Activated T-cell treated with anti-CD3 and anti-CD28 coated beads, Interleukin-2, amount 50 U/mL, for 72 hours (primary cell): ENCODE measurements at regions not wholly inside any gene's neighbourhood (a gene's known extent, or its start where the extent isn't known, plus 50 kb on each side); places are given as distances from the start of the nearest gene placed in this dataset.
"Not testable (repeated sequence)": the region's sequence is repeated elsewhere in the genome, so short reads cannot be mapped to it uniquely, and the experiment has no call there.

Source experiments
- ATAC-seq, 2 donors: fragments of 150-1000 bp; cut with Tn5 transposase; replicated peaks in 1 of 2; 2 replicates each; pipeline ENCODE4 v1.10.0; 2021; ENCODE audit warnings: moderate library complexity in 2 of 2, mild to moderate bottlenecking in 1 of 2
- DNase-seq, 2 donors: peaks; one replicate each; pipeline ENCODE4 v3.0.0; 2021 to 2022; ENCODE audit warnings: mixed read lengths in 1 of 2
- H3K27ac Mint-ChIP-seq: one replicate; pipeline ENCODE4 v1.8.0; 2022; ENCODE audit warnings: mild to moderate bottlenecking, moderate library complexity, mixed read lengths
- H3K27me3 Mint-ChIP-seq: one replicate; pipeline ENCODE4 v1.8.0; 2022; ENCODE audit warnings: low read depth, mixed read lengths
- H3K36me3 Mint-ChIP-seq, 2 donors: one replicate each; pipeline ENCODE4 v1.8.0; 2022; ENCODE audit warnings: mixed read lengths in 2 of 2, mild to moderate bottlenecking in 1 of 2; ENCODE audit not compliant: insufficient read depth in 2 of 2
- H3K4me1 Mint-ChIP-seq: one replicate; pipeline ENCODE4 v1.8.0; 2022; ENCODE audit warnings: low read depth, mixed read lengths
- H3K4me3 Mint-ChIP-seq, 2 donors: one replicate each; pipeline ENCODE4 v1.8.0; 2022; ENCODE audit warnings: mild to moderate bottlenecking in 2 of 2, mixed read lengths in 2 of 2, moderate library complexity in 2 of 2
- H3K9me3 Mint-ChIP-seq, 2 donors: one replicate each; pipeline ENCODE4 v1.8.0; 2022; ENCODE audit warnings: mixed read lengths in 2 of 2

- no peak overlapping the region for H3K27ac Mint-ChIP-seq
- DNase-seq (no peak), ATAC-seq (peak in 1 of 2 donors; percentile 60)
- H3K9me3 Mint-ChIP-seq = peaks cover 2 to 7% of the 10 kb centered on the region in 2 donors
- H3K4me3 Mint-ChIP-seq = no peak overlapping the region
- peaks cover 0 to 1% of the 10 kb centered on the region in 2 donors for H3K36me3 Mint-ChIP-seq
- H3K4me1 Mint-ChIP-seq = no peaks in the 10 kb centered on the region
- no peaks in the 10 kb centered on the region for H3K27me3 Mint-ChIP-seq
These were observed 111.2 kb upstream of the GRXCR1 start for GRCh38 chr4:42781315-42781714.

GRCh38 chr4:42778349-42778748, 114.2 kb upstream of the GRXCR1 start:
- Mint-ChIP-seq H3K27me3 (no peaks in the 10 kb centered on the region), H3K4me1 (no peaks in the 10 kb centered on the region), H3K9me3 (no peaks in the 10 kb centered on the region), H3K4me3 (no peak overlapping the region), H3K36me3 (no peaks in the 10 kb centered on the region), H3K27ac (no peak overlapping the region)
- DNase-seq (no peak), ATAC-seq (no peak)

- Mint-ChIP-seq H3K27me3 (peaks cover 13% of the 10 kb centered on the region), H3K27ac (peak overlapping the region; percentile 9), H3K36me3 (no peaks in the 10 kb centered on the region), H3K9me3 (peaks cover 0 to 2% of the 10 kb centered on the region in 2 donors), H3K4me3 (no peak overlapping the region), H3K4me1 (no peaks in the 10 kb centered on the region)
- ATAC-seq = no peak
- DNase-seq = peak in 1 of 2 donors; percentile 8
These were observed 111.3 kb upstream of the ATP8A1 start for GRCh38 chr4:42768125-42768748.

- DNase-seq (no peak), ATAC-seq (no peak)
- H3K27me3 Mint-ChIP-seq = peaks cover 13% of the 10 kb centered on the region
These were observed 110.8 kb upstream of the ATP8A1 start for GRCh38 chr4:42767669-42768068.

GRCh38 chr4:42761804-42762203, 104.9 kb upstream of the ATP8A1 start:
- H3K27ac Mint-ChIP-seq = no peak overlapping the region
- H3K27me3 Mint-ChIP-seq = no peaks in the 10 kb centered on the region
- no peak overlapping the region for H3K4me3 Mint-ChIP-seq
- no peak for ATAC-seq
- H3K36me3 Mint-ChIP-seq = no peaks in the 10 kb centered on the region
- DNase-seq = no peak
- H3K9me3 Mint-ChIP-seq = no peaks in the 10 kb centered on the region
- no peaks in the 10 kb centered on the region for H3K4me1 Mint-ChIP-seq

More at GRCh38 chr4:42767669-42768068, 110.8 kb upstream of the ATP8A1 start:
- H3K4me3 Mint-ChIP-seq = no peak overlapping the region
- H3K9me3 Mint-ChIP-seq = peaks cover 0 to 2% of the 10 kb centered on the region in 2 donors
- no peaks in the 10 kb centered on the region for H3K4me1 Mint-ChIP-seq
- H3K27ac Mint-ChIP-seq = no peak overlapping the region
- no peaks in the 10 kb centered on the region for H3K36me3 Mint-ChIP-seq

GRCh38 chr4:42754965-42755364, 98.1 kb upstream of the ATP8A1 start:
- H3K27ac Mint-ChIP-seq, H3K9me3 Mint-ChIP-seq, H3K36me3 Mint-ChIP-seq, DNase-seq, H3K4me3 Mint-ChIP-seq, ATAC-seq, H3K27me3 Mint-ChIP-seq, H3K4me1 Mint-ChIP-seq: not testable (repeated sequence)

GRCh38 chr4:42751587-42751986, 94.7 kb upstream of the ATP8A1 start:
- Mint-ChIP-seq H3K9me3 (no peaks in the 10 kb centered on the region), H3K4me1 (peaks cover 9% of the 10 kb centered on the region), H3K36me3 (no peaks in the 10 kb centered on the region), H3K27ac (no peak overlapping the region), H3K27me3 (no peaks in the 10 kb centered on the region), H3K4me3 (no peak overlapping the region)
- DNase-seq = no peak
- no peak for ATAC-seq

GRCh38 chr4:42750856-42751255, 94.0 kb upstream of the ATP8A1 start:
- Mint-ChIP-seq H3K27me3 (no peaks in the 10 kb centered on the region), H3K4me1 (peaks cover 9% of the 10 kb centered on the region), H3K27ac (no peak overlapping the region), H3K4me3 (no peak overlapping the region), H3K36me3 (no peaks in the 10 kb centered on the region), H3K9me3 (no peaks in the 10 kb centered on the region)
- ATAC-seq (no peak), DNase-seq (no peak)

GRCh38 chr4:42750091-42750490, 93.2 kb upstream of the ATP8A1 start:
- no peak overlapping the region for H3K4me3 Mint-ChIP-seq
- H3K27ac Mint-ChIP-seq = no peak overlapping the region
- H3K27me3 Mint-ChIP-seq = no peaks in the 10 kb centered on the region
- DNase-seq = peak in 1 of 2 donors; percentile 8
- H3K4me1 Mint-ChIP-seq = peaks cover 9% of the 10 kb centered on the region
- H3K36me3 Mint-ChIP-seq = peaks cover 0 to 4% of the 10 kb centered on the region in 2 donors
- no peak for ATAC-seq
- peaks cover under 1 to 3% of the 10 kb centered on the region in 2 donors for H3K9me3 Mint-ChIP-seq

GRCh38 chr4:42747971-42748370, 91.1 kb upstream of the ATP8A1 start:
- DNase-seq (no peak), ATAC-seq (no peak)
- Mint-ChIP-seq H3K36me3 (peaks cover 0 to 4% of the 10 kb centered on the region in 2 donors), H3K9me3 (peaks cover 3 to 4% of the 10 kb centered on the region in 2 donors), H3K27me3 (no peaks in the 10 kb centered on the region), H3K27ac (no peak overlapping the region), H3K4me1 (peaks cover 9% of the 10 kb centered on the region), H3K4me3 (no peak overlapping the region)

GRCh38 chr4:42736527-42737195, 79.8 kb upstream of the ATP8A1 start:
- DNase-seq = no peak
- no peak overlapping the region for H3K27ac Mint-ChIP-seq
- H3K36me3 Mint-ChIP-seq = peaks cover 6 to 7% of the 10 kb centered on the region in 2 donors
- ATAC-seq = no peak
- no peak overlapping the region for H3K4me3 Mint-ChIP-seq
- no peaks in the 10 kb centered on the region for H3K27me3 Mint-ChIP-seq
- H3K4me1 Mint-ChIP-seq = no peaks in the 10 kb centered on the region
- H3K9me3 Mint-ChIP-seq = peaks cover 3 to 5% of the 10 kb centered on the region in 2 donors

GRCh38 chr4:42733380-42733779, 76.5 kb upstream of the ATP8A1 start:
- ATAC-seq = no peak
- Mint-ChIP-seq H3K9me3 (peaks cover 2 to 3% of the 10 kb centered on the region in 2 donors), H3K27me3 (no peaks in the 10 kb centered on the region), H3K36me3 (peaks cover 4 to 7% of the 10 kb centered on the region in 2 donors), H3K4me3 (no peak overlapping the region), H3K27ac (no peak overlapping the region), H3K4me1 (no peaks in the 10 kb centered on the region)
- DNase-seq = no peak

- Mint-ChIP-seq H3K27me3 (no peaks in the 10 kb centered on the region), H3K9me3 (peaks cover 2 to 3% of the 10 kb centered on the region in 2 donors), H3K4me1 (no peaks in the 10 kb centered on the region), H3K36me3 (peaks cover 4 to 7% of the 10 kb centered on the region in 2 donors), H3K4me3 (no peak overlapping the region), H3K27ac (no peak overlapping the region)
- DNase-seq = no peak
- ATAC-seq = peak; percentile 41 to 66
These were observed 75.9 kb upstream of the ATP8A1 start for GRCh38 chr4:42732776-42733175.
